Islet of Langerhans (tissue), 1 donor: ENCODE measurements at regions not wholly inside any gene's neighbourhood (a gene's known extent, or its start where the extent isn't known, plus 50 kb on each side); places are given as distances from the start of the nearest gene placed in this dataset.
"Not testable (repeated sequence)": the region's sequence is repeated elsewhere in the genome, so short reads cannot be mapped to it uniquely, and the experiment has no call there.

ENCODE experiments used
- FAIRE-seq: peaks from one replicate; lab custom pipeline; 2011; peaks lifted over from hg19 to GRCh38; lab: Jason Lieb, UNC

DNA sequence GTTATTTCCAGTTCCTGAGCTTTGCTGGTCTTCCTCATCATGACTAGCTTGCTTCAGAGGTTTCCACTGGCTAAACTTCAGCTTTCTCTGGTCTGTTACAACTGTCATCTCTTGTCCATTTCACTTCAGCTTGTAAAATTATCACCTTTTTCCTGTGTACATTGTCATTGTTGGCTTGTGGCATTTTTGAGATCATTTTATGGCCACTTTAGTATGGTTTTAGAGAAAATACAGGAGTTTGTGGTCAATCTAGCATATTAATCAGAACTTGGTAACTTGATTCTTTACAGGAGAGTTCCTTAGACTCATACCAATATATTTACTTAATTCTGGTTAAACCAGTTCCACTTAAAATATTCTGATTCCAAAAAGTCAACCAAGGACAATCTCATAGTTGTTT is 235.9 kb upstream of the KITLG start:
- no peak for FAIRE-seq

DNA sequence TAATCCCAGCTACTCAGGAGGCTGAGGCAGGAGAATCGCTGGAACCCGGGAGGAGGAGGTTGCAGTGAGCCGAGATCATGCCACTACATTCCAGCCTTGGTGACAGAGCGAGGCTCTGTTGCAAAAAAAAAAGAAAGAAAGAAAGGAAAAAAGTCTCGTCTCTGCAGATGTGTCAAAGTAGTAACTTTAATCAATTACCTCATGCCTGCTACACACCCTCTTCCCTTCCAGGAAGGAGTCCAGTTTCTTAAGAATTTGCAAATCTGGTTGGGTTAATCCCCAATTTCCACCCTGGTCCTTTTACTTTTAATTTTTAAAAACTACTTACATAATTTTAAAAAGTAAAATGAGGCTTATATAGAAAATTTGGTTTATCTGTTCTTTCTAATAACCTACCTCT is 234.5 kb upstream of the KITLG start:
- no peak for FAIRE-seq

DNA sequence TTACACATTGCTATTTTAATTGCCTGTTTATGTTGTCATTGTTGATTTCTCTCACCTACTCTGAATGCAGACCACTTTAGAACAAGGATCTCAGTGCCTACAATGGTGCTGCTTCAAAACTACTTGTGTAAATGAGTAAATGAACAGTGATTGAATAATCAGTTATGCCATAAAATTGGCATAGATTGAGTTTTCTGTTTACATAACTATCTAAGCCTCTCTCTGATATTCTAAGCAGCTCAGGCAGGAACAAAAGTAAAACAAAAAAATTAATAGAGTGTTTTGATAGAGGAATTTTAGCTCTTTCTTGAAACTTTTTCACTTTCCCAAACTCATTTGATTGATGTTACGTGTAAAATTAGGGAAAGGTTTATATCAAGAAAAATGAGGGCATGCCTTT is 232.3 kb upstream of the KITLG start:
- FAIRE-seq, result no peak

DNA sequence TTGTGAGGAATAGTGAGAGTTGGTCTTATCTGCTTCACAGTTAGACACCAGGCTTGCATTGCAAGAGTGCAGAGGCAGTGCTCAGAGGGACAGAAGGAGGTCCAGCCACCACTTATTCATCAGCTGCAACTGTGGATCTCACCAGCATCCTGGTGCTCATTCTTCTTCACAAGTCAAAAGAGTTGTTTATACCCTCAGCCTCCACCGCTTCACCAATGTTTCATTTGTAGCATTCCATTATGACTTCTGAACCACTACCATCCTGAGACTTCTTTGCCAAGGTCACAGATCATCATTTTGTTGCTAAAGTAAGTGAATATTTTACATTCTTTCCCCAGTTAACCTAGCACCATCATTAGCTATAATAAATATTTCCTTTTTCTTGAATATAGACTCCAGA is 230.5 kb upstream of the KITLG start:
- FAIRE-seq, result no peak

DNA sequence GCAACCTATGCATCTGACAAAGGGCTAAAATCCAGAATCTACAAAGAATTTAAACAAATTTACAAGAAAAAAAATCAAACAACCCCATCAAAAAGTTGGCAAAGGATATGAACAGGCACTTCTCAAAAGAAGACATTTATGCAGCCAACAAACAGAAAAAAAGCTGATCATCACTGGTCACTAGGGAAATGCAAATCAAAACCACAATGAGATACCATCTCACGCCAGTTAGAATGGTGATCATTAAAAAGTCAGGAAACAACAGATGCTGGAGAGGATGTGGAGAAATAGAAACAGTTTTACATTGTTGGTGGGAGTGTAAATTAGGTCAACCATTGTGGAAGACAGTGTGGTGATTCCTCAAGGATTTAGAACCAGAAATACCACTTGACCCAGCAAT is 229.6 kb upstream of the KITLG start:
- not testable (repeated sequence) for FAIRE-seq

DNA sequence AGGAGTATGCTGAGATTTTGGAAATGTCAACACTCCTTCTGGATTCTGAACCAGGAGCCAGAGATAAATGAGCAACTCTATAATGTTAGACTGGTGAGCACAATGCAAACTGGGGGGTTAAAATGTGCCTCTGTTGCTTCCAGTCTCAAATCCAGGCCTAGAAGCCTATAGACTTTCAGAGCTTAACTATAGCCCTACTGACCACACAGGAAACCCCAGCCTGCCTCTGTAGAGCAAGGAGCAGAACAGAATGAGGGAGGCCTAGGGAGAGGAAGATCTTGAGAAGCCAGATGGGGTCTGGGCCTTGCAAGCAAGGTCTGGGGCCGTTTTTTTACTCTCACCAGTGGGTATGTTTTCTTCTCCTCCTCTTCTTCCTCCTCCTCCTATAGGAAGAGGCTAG is 225.4 kb upstream of the KITLG start:
- no peak for FAIRE-seq

DNA sequence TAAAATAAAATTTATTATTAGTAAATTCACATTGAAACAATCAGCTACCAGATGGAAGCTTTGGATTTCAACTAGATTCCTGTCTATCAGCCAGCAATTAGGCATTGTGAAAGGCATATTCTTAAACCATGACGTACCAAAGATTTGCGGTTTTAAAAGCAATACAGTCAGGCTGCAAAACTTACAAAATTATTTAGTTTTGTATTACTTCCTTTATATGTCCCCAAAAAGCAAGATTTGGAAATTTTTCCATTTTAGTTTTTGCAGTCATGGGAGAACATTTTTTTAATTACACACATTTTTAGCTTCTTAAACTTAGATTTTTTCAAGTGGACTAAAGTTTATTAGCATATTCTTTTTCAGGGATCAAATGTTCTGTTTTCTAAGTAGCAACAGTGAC is 225.0 kb upstream of the KITLG start:
- FAIRE-seq, result no peak

DNA sequence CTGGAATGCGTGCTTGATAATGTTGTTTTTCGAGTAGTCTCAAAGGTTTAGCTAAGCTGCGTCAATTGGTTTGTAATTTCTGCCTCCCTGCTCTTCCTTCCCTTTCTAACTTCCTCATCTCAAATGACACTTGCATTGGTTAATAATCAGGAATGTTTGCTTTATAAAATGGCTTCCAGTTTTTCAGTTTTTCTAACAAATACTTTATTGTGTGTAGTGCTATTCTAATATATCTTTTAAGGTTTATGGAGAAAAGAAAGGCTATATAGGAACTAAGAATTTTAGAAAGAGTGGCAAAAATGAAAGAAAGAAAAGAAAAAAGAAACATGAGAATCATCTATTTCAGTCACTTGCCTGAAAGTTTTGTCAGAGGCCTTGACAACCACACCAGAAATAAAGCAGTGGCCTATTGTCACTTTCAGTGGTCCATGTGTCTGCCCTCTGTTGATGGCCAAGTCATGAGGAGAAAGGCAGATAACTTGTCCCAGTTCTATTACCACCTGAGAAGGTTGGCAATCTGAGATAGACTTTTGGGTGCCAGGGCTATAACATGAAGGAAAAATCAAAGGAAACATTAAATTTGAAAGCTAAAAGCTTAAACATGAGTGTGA is 221.9 kb upstream of the KITLG start:
- no peak for FAIRE-seq

DNA sequence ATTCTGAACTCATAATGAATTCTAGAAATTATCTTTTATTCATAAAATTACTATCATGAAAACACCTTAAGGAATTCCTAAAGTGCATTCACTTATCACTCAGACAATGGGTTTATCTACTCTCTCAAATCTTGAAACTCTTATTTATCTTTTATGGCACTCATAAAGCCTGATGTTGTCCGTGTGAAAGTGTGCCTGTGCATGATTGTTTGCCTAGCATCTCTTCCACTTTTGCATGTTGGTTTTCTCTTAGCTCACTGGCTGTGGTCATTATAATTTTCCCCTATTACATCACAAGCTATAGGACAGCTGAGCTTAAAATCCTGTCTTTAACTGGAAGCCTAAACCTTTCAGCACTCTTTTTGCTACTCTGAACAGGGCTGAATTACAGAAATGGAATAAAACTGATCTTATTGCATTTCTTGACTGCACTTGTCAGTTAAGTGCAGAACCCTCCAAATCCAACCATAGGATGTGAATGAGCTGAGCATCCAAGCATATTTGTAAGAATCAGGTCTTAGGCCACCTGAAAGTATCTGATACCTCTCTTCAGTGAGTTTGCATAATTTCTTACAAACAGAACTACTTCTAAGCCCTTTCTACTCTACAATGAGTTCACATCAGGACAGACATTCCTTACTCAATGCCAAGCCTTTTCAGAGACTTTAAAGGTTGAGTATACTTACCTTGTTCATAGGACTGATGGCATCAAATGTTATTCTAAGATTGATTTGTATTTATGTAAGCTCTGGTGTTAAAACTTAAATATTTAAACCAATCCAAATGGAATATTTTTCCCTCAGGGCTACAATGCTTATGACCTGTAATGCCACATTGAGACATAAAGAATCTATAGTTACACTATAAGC is 221.2 kb upstream of the KITLG start:
- no peak for FAIRE-seq

DNA sequence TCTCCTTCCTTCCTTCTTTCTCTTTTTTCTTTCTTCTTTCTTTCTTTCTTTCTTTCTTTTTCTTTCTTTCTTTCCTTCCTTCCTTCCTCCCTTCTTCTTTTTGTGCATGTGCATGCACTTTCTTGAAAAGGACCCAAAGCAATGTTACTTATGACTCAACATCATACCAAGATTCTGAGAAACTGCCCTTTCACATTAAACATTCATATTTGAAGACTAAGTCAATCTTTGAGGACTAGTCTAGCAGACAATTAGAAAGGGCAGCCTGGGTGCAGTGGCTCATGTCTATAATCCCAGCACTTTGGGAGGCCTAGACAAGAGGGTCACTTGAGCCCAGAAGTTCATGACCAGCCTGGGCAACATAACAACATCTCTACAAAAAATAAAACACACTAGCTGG is 212.8 kb upstream of the KITLG start:
- FAIRE-seq, result no peak

DNA sequence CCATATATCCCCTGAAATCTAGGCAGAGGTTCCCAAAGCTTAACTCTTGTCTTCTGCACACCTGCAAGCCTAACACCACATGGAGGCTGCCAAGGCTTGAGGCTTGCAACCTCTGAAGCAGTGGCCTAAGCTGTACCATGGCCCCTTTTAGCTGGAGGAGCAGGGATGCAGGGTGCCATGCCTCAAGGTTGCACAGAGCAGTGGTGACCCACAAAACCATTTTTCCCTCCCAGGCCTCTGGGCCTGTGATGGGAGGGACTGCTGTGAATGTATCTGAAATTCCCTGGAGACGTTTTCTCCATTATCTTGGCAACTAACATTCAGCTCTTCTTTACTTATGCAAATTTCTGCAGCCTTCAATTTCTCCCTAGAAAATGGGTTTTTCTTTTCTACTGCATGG is 210.0 kb upstream of the KITLG start:
- no peak for FAIRE-seq

DNA sequence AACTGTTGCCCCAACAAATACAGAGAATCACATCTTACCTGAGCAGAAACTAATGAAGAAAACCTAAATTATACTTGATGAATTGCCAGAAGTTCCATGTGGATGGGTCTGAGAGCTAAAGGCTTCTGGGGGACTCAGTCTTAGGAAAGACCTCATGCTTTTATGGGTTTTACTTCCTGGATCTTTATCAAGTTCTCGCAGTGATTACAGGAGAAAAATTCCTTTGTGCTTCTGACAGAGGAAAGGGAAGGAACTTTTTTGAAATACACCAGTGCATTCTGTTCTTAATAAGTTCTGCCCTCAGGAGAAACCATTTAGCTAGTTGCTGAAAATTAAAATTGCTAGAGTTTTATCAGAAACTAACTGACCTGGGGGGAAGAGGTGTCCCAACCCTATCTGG is 203.9 kb upstream of the KITLG start:
- FAIRE-seq, result no peak

DNA sequence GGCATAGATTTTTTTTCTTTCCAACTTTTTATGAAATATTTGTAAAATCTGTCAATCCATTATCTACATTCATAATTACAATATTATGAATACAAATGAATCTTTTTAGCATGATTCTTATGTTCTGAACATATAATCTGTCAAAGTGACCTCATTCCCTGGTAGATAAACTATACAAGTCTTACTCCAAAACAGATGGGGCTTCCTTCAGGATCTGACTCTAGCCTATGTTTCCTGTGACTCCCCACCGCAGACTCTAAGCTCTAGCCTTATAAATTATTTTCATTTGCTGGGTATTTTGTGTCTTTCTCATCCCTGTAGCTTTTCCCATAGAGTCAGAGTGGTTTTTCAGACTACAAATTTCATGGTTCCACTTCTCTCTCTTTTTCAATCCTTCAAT is 202.1 kb upstream of the KITLG start:
- FAIRE-seq, result no peak

DNA sequence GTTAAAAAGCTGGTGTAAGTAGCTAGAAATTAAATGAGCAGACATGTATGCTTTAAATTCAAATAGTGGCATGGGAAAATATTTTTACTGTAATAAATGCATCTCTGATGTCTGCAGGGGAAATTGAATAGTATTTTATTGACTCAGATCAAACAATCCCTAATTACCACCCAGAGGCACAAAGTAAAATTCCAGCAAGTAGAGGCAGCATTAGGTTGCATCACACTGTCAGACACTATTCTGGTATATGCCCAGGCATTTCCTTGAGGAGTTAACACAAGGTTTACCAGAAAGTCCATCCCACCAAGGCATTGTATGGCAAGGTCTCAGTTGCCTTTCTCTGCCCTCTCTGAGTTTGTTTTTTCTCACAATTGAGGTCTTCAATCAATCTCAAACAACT is 201.6 kb upstream of the KITLG start:
- FAIRE-seq, result no peak

DNA sequence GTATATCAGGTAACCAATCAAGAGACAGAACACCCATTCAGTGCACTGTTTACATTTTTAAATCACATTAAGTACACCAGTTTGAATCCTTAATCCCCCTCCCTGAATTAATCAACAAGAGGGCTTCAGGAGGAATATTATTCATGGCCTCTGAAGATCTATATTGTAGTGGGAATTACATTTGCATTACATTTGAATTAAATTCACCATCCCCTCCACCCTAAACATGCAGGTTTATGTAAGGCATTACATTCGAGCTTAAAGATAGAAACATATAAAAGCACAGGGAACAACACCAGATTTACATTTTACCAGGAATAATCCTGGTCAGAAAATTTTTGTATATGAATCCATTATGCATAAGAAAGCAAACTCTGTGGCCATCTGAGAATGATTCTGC is 197.8 kb upstream of the KITLG start:
- FAIRE-seq, result no peak

DNA sequence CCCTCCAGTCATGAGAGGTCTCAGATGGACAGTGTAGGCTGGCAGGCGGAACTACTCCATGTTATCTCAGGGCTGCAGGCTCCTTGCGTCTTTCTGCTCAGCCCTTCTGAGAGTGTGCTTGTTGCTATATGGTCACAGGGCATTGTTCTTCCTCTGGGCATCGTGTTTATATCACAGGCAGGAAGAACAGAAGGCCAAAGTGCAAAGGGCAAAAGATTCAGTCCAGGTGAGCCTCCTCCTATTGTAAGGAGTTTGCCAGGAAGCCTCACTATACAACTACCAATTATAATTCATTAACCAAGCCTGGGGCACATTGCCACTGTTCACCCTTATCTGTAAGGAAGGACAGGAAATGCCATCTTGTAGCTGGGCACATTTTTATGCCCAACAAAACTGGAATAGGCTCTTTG is 195.5 kb upstream of the KITLG start:
- FAIRE-seq, result no peak

DNA sequence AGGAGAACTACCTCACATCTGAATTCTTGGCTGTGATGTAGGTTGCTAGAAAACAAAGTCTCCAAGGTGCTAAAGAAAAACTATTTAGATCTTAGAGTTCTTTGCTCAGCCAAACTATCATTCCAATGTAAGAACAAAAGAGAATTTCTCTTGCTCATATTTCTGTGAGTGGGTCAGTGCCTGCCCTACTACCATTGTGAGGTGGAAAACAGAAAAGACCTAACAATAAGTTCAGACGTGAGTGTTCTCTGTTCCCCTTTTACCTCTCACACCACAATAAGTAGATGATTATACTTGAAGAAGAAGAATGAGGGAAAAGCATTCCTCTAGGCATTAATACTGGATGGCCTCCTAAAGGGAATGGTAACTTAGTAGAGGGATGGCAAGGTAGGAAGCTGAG is 187.4 kb upstream of the KITLG start:
- no peak for FAIRE-seq

DNA sequence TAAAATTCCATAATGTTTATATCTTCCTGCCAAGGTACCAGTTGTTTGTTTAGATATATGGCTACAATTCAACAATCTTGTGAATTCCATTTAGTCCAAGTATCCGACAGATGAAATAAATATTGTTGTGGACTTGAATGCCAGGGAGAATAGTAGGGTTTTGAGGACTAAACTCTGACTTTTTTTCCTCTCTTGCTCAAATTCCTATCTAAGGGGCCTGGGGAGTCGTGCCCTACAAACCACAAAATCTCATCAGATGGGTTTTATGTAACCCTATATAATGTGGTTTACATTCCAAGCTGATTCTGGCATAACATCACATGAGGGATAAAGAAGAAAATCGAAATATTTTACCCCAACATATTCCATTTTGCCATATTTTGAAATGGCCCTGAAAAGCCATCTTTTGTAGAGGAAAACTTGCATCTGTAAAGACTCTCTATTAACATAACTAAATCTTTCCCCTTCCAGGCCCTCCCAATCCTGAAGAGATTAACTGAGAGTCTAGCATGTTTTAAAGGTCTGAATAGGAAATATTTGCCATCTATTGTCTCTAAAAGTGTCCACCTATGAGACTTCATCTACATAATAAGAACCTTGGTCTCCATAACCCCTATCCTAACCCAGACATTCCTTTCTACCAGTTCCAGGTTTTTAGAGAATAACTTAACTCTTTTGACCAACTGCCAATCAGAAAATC is 184.7 kb upstream of the KITLG start:
- FAIRE-seq, result no peak

DNA sequence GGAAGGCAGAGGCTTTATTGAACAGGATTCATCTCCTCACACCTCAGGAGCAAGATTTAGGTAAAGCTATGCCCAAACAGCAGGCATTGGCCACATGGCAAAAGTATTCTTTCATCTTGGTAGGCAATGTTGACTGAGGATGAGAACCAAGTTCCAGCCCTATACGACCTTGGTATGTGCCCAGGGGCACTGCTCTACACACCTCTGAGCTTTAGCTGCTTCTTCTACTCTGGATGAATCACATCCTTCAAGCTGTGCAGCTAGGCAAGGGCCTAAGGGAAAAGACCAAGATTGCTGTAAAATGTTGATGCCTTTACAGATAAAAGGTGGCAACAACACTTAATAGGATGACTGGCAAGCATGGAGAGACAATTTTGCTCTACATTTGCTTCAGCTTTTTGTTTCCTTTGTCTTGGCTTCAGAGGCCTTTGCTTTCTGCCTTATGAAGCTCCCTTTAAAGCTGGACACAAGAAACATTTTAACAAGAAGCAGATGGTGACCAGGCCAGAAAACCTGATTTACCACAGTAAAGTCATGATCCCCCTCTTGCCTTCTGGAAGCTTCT is 183.3 kb upstream of the KITLG start:
- FAIRE-seq, result no peak

DNA sequence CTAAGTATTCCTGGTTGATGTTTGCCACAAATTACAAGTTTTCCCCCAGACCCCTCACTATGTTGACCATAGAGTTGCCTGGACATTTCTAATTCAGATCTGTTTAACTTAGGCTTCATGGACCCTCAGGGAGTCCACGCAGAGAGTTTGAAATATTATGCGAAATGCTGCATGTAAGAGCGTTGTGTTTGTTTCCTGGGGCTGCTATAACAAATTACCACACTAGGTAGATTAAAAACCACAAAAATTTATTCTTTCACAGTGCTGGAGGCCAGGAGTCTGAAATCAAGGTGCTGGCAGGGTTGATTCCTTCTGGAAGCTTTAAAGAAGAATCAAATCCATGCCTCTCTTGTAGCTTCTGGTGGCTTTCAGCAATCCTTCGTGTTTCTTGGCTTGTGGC is 177.9 kb upstream of the KITLG start:
- FAIRE-seq, result no peak

DNA sequence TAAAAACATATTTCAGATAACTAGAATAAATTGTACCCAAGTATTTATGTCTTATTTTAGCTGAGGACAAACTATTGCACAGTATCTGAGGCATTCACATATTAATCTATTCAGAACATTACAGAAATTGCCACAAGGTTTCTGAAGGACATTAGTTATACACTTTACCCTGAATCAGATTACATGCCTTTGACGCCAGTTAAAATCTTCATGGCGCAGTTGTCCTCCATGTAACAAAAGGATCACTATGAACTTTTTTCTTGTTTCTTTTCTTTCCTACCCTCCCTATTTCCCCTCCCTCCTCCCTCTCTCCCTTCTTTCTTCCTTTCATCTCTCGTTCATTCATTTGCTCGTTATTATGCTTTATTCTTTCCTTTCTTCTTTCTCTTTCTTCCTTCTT is 176.6 kb upstream of the KITLG start:
- FAIRE-seq, result no peak

DNA sequence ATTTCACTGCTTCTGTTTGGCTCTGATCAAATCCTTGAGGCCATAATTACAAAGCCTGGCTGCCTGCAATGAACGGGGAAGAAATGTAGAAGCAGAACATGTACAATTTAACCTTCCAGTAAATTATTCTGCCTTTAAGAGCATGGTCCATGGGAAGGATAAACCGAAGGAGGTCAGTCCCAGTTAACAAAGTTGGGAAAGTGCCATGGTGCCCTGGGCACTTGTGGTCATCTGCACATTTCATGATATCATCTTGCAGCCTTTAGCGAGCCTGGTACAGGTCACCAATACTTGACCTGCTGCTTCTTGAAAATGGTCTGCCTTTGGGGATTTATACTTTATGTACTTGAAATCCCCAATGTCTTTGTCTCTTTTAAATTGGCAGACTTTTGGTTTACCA is 175.9 kb upstream of the KITLG start:
- FAIRE-seq, result no peak

DNA sequence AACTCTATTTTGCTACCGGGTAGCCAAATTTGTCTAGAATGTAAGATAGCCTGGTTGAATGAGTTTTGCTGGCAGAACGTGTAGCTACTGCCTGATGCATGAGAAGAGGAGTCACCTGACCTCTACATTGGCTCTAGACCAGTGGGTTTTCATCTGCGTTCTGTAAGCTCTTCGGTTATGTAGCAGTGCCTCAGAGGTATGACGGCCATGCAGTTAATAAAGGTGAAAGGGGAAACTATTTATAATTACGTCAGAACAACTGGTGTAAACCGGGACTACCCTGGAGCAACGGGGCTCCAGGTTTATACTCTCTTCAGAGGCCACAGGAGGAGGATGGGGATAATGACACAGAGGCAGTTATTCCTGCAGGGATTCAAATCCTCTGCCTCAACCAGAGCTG is 173.4 kb upstream of the KITLG start:
- no peak for FAIRE-seq
